GM18868 (cell line): ENCODE measurements at regions not wholly inside any gene's neighbourhood (a gene's known extent, or its start where the extent isn't known, plus 50 kb on each side); places are given as distances from the start of the nearest gene placed in this dataset.
A peak's percentile ranks its signal among the peaks of the same experiment; 100 is the strongest.
"Not testable (repeated sequence)": the region's sequence is repeated elsewhere in the genome, so short reads cannot be mapped to it uniquely, and the experiment has no call there.

Source experiments
- ATAC-seq: cut with Tn5 transposase; IDR thresholded peaks from one replicate; pipeline ENCODE4 v1.9.1; 2021; ENCODE audit warnings: mild to moderate bottlenecking, moderate library complexity; ENCODE audit not compliant: unreplicated experiment

DNA sequence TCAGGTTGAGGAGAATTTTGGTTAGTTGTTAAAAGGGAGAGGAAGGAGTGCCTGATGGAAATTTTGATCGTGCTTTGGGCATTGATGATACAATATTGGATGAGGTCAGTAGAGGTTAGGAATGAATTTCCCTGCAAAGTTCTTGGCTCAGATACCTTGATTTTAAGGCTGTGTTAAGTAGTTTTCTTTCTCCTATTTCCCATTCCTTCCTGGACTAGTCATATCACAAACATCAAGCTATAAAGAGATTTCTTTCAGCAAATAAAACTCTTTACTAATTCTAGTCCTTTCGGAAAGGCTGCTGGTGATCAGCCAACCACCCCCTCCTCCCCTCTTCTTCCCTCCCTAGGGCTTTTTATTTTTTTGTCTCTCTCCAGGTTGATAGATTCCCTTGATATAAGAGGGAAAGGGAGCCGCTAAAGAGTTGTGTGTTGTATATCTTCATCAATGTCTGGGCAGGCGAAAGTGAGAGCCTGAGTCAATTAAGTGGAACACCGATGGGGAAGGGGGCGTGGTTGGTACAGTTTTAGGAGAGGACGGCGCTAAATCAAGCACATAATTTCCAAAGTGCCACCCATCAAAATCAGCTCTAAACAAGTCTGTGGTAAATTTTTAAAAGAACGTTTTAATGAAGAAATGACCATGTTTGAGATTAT, 100.1 kb upstream of the PLXNA2 start:
- ATAC-seq, result no peak

DNA sequence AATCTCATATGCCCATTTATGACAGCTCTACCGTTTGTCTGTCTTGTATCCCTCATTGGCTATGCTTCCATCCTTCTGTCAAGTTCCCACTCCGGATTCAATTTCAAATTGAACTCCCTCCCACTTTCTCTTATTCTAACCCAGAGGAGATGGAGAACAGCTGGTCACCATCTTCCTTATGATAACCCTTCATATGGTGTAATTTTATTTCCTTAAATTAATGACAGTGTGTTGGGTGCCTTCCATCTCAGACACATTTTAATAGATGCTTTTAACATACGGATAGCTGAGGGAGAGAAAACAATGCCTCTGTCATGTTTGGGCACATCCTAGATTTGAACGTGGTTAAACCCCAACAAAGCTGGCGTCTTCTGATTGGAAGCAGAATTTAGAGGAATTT, 103.0 kb upstream of the PLXNA2 start:
- no peak for ATAC-seq

DNA sequence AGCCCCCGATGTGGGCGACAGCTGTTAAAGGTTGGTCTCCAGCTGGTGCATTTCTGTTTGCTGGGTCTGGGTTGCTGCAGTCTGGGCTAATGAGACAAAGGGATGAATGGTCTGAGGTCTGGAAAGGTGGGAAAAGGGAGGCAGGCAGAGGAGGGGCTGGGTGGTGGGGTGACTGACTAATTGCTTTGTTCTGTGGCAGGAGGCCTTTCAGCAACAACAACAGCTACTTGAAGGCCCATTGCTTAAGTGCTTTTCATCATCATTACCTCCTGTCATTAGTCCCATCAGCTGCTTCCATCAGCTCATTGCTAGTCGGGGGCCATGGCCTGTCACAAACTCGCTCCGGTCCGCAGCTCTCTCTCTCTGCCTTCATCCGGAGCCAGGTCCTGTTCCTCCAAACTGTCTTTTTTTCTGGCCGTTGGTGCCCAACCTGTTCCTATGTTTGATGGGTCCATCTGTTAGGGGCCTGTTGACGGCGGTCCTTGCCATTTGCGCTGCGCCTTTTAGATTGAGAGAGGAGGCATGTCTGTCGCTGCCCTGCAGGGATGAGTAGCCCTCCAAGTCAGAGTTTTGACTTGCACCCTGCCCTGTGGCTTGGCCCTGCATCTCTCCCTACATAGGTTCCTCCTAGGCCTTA, 105.6 kb upstream of the PLXNA2 start:
- no peak for ATAC-seq

DNA sequence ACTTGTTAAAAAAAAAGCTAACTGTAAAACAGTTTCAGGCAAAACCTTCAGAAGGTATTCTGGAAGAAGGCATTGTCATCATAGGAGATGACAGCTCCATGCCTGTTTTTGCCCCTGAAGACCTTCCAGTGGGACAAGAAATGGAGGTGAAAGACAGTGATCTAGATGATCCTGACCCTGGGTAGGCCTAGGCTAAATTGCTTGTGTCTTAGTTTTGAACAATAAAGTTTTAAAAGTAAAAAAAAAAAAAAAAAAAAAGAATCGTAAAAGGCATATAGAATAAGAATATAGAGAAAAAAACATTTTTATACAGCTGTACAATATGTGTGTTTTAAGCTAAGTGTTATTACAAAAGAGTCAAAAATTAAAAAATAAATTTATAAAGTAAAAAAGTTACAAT, 106.6 kb upstream of the PLXNA2 start:
- ATAC-seq, result no peak

DNA sequence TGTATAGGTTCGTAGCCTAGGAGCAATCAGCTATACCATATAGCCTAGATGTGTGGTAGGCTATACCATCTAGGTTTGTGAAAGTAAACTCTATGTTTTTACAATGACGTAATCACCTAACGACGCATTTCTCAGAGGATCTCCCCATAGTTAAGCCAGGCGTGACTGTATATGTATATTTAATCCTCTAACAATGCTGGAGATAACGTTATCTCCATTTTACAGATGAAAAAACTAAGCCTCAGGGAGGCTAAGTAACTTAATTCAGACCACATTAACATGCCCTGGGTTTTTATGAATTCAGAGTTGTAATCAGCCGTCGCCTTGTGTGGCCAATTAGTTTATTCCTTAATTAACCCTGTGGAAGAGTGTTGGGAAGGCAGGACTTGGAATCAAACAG, 107.7 kb upstream of the PLXNA2 start:
- ATAC-seq, result no peak

DNA sequence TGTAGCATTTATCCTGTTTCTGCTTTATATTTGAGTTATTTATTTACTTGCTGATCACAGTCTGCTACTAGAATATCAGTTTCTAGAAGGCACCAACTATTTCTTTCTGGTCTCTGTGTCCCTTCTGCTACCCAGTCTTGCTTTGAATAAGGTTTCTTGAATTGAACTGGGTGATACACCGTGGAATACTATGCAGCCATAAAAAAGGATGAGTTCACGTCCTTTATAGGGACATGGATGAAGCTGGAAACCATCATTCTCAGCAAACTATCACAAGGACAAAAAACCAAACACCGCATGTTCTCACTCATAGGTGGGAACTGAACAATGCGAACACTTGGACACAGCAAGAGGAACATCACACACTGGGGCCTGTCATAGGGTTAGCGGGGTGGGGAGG, 109.6 kb upstream of the PLXNA2 start:
- ATAC-seq, result not testable (repeated sequence)

DNA sequence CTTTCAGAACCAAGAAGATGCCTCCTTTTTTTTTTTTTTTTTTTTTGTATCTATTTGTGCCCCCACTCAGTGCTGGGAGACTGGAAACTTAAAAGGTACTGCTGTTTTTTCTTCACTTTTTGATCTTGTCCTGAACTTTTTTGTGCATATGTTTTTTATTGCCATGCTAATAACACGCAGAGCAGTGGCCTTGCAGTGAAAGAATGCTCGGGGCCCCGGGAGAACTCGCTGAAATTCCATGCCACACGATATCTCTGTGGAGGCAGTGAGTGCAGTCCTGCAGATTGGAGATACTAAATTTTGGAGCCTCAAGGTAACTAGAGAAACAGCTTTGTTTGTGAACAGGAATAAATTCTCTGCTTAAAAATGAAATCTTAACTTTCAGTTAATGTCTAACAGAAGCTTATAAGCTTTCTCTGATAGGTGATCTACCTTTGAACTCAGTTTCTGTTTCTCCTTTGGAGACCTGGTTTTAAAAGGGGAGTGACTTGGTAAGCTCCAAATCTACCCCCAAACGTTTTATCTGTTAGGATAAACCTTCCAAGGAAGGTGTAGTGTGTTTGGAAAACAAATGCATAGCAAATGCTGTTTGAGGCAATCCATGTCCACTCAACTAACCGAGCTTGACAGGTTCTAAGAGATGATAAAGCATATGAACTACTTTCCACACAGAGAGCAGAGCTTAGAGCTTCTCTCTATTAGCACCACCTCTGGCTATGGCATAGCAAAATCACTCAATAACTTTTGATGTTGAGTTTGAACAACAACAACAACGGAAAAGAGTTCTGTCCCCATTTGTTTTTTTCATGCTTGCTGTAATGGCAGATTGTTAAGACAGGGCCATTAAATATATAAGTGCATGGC, 113.7 kb upstream of the PLXNA2 start:
- no peak for ATAC-seq

DNA sequence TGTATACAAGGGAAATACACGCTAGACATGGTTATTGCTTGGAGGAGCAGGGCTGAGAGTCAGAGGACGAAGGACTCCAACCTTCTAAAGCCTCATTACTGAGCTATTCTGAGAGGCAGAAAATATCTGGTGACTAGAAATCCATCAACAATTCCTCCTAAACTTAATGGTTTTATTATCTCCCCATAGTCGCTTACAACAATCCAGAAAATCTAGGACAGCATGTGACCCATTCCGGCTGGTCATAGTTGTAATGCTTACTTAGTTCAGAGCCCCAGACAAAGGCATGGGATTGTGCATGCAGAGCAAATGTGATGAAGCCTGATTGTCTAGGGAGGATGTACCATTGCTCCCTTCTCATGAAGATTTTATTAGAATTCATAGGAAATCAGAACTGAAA, 114.5 kb upstream of the PLXNA2 start:
- ATAC-seq, result no peak

DNA sequence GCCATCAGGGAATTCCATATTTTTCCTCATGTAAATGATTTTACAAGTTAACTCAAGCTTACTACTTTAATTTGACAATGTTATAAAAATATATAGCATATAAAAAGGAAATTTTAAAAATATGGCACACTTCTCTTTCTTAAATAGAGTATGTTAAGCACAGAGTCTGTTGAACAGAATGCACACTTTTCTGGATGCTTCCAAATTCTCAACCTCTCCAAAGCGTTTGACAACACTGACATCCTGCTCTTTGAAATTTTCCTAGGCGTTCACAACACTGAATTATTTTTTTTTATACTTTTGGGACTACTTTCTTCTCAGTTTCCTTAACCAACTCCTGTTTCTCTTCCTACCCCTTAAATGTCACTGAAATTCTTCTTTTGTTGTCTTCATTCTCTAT, 117.8 kb upstream of the PLXNA2 start:
- ATAC-seq, result no peak

DNA sequence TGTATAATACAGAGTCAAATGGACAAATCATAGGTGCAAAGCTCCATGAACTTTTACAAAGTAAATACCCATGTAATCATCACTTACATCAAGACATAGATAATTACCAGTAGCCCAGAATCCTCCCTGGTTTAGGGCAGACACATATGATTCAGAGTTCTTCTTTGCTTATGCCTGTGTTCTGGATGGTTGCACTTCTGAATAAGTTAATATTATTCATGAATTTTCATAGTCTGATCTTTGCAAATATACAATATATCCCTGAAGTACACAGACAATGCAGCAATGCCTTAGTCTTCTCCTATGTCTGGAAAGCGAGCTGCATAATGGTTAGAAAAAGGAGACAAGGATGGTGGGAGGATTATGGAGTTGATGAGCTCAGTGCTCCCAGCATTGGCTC, 122.4 kb upstream of the PLXNA2 start:
- ATAC-seq, result no peak

DNA sequence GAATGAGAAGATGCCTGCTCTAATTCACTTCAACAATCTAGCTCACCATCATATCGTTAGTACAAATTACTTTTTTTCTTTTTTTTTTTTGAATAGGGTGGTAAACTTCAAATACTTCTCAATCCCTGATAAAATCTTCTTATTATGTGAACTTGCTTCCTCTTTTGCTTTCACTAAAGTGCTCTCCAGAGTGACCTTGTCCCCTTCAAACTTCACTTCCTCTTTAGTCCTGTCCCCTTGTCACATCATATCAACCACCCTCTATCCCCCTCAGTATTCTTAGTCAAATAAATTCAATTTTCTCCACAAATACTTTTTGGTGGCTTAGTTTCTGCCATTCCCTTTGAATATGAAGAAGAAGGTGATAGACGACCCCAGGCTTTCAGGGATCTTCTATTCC, 124.9 kb upstream of the PLXNA2 start:
- ATAC-seq, result peak; percentile 78

DNA sequence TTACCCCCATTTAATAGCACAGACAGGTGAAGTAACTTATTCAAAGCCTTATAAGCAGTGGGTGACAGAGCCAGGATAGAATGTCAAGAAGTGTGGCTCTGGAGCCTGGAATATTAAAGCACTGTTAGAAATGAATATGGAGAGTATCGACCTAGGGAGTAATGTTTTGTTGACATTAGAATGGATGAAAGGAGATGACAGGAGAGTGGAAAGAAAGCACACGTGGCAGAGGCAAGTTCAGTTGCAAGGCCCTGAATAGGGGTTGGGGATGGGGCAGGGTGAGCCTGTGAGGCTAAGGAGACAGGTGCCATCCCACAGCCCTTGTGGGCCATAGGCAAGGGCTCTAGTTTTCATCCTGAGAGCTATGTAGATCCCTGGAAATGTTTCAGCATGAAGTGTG, 125.5 kb upstream of the PLXNA2 start:
- no peak for ATAC-seq

DNA sequence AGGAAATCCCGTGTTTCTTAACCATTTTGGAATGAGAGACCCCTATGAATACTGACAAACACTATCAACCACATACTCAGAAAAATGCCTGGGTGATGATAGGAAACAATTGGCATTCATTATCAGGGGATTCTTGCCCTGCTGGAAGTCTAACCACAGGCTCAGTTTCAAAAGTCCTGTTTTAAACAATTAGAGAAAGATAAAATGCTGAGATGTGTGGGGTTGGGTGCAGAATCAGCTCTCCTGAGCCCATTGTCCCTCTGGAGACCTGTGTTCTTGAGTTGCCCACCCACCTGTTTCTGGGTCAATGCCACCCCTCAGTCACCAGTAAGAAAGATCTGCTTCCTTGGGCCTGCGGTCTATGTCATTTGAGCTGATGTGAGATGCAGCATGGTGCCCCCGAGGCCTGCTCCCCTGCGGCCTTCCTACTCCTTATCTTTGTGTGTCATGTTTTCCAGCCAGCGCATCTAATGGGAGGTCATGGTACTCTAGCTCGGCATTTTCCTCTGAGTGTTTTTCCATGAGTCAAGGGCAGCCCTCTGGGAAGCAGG, 130.3 kb upstream of the PLXNA2 start:
- no peak for ATAC-seq

DNA sequence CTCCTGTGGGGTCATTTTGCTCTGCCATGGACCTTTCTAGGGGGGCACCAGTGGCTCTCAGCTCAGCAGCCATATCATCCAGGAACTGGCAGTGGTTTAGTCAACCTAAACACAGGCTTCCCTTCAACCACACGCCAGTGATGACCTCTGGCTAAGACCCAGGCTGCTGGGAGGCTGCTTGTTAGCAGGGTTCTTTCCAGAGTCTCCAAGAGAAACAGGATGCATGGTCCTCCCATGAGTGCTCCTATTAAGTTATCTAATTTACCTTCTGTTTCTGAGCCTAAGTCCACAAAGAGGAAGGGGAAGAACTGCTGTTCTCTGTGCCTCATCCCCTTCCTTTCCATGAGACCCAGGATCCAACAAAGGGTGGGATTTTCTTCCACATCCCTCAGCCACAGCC, 137.3 kb upstream of the PLXNA2 start:
- no peak for ATAC-seq

DNA sequence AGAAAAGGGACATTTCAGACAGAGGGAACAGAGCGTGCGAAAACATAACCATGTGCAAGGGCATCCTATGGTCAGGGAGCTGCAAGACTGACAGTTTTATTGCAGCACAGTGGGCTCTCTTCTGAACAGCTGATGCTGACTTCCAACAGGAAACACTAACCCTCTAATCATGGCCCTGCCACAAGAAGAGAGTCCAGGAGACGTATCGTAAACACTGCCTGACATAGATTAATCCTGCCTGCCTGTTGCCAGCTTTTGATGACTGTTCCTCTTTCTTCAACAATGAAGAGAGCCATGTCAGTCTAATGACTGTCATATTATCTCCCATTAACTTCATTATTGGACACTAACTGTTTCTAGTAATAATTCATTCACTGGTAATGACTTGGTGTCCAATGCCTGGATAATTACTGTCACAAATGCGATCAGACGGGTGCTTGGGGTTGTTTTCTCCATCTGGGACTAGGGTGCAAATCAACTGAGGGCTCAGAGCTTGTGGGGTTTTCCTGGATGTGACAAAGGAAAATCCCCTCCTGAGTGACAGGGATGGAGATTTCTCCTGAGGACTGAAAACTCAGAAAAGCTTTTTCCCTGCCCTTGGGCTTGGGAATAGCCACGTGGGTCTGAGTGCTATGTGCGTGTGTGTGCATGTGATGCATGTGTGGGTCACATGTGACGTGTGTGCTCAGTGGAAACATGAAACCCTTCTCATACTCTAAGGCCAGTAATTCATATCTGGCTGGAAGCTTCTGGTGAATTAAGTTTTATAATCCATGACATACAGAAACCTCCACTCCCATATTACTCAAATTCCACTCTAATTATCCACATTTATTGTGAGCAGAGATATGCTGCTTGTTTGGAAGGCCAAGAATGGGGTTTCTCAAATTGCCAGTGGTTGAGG, 144.0 kb upstream of the PLXNA2 start:
- ATAC-seq, result no peak

DNA sequence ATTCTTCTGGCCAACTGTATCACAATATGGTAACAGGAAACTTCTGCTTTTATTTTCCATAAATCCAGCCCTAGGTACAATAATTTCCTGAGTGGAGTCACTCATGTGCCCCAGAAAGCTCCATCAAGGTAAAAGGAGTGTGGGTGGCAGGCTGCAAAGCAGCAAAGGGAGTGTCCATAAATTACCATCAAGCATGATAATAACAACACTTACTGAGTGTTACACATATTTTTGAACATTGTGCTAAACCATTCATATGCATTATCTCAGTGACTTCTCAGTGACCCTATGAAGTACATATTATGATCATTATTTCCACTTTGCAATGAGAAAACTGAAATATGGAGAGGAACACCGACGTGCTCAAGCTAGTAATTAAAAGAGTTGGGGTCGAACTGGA, 149.2 kb upstream of the PLXNA2 start:
- no peak for ATAC-seq

DNA sequence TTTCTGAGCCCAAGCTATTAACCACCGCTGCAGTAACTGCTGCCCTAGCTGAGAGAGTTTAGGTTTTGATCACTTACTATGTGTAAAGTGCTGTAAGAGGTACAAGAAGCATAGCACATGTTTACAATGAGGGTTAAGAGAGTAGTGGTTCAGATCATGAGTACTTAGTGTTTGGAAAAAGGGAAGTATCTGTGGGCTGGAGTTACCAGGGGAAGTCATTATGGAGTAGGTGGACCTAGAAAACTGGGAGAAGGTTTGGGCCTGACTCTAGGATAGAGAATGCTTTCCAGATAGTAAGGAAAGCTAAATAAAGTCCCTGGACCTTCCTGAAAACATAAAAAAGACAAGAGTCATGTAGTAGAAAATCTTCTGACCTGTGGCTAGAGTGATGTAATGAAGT, 149.6 kb upstream of the PLXNA2 start:
- no peak for ATAC-seq

DNA sequence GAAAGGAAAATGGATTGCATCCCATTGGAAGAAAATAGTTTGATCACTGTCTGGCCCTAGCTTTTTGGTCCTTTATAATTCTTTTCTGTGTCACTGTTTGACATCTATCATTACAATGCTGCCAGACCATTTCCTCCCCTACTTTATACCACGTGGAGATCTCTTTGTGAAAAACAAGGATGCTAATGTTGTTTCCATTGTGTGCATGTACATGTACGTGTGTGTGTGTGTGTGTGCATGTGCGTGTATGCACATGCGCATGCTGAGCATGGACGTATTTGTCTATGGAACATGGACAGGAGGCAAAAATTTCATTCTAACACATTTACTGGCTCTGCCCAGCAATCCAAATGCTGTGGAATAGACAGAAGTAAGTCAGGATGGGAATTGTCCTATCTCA, 153.1 kb upstream of the PLXNA2 start:
- ATAC-seq, result no peak

DNA sequence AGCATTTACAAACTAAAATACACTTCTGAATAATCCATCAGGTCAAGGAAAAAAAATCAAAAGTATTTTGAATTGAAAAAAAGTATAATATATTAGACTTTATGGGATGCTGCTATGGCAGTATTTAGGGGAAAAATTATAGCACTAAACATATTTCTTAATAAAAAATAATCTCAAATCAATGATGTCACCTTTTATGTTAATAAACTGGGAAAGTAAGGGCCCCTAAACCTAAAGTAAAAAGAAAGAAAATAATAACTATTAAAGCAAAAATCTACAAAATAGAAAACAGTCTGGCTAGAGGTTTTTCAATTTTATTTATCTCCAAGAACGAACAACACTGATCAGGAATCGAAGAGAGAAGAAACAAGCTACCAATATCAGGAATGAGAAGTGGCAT, 160.8 kb upstream of the PLXNA2 start:
- ATAC-seq, result no peak

DNA sequence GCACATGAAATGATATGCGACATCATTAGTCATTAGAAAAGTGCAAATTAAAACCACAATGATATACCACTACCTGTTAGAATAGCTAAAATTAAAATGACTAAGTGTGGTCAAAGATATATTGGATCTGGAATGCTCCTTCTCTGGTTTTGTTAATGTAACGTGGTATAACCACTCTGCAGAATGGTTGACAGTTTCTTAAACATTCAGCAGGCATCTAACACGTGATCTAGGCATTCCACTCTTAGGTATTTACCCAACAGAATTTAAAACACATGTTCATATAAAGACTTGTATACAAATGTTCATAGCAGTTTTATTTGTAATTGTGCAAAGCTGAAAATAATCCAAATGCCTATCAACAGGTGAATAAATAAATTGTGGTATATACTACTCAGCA, 165.0 kb upstream of the PLXNA2 start:
- no peak for ATAC-seq

DNA sequence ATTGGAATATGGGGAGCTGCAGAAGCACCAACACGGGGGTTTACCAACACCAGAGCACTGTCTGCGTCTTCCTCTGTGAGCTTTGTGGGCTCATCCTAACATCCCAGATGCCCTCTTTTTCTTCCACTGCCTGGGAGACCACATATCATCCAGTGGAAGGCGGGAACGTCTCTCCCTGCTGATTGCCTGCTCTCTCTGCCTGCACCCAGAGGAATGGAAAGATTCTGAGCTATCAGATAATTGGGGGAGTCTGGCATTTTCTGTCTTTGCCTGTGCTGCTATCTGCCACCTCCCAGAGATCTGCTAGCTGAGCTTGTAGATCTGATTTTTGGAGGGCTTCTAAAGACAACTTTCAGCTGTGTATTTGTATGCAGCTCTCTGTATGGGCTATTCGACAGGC, 166.2 kb upstream of the PLXNA2 start:
- ATAC-seq, result no peak
